ENCODE measurements at regions not wholly inside any gene's neighbourhood (a gene's known extent, or its start where the extent isn't known, plus 50 kb on each side); places are given as distances from the start of the nearest gene placed in this dataset.
"Not testable (repeated sequence)": the region's sequence is repeated elsewhere in the genome, so short reads cannot be mapped to it uniquely, and the experiment has no call there.

DNA sequence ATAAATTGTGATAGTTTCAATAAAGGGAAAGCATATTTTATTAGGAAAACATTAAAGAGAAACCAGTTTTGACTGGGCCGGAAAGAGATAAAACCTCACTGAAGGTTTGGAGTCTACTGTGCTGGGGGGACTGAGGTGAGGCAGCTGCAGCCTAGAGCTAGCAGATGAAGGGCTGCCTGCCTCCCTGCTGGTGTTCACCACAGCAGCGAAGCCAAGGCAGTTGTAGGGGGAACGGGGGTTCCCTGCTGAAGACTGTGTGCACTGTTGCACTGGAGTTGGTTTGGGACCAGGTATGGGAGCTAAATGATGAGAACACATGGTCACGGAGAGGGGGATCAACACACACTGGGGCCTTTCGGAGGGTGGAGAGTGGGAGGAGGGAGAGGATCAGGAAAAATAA lies 546.5 kb upstream of the SMIM31 start:
- DNase-seq (ENCODE audit: low read depth) = no peak

DNA sequence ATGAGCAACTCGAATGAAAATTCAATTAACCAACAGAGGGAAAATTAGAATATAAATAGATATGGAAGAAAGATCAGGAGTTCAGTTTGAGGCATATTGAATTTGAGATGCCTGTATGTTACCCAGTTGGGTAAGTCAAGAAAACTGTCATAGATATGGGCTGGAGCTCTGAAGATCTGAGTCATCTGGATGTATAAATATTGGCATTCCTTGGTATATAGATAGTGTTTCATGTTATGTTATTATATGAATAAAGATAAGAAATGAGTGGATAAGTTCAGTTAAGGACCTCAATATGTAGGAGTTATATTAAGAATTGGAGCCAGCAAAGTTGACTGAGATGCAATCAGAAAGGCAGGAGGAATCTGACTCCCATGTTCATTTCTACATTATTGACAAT lies 543.6 kb upstream of the SMIM31 start:
- no peak for DNase-seq (ENCODE audit: low read depth)

DNA sequence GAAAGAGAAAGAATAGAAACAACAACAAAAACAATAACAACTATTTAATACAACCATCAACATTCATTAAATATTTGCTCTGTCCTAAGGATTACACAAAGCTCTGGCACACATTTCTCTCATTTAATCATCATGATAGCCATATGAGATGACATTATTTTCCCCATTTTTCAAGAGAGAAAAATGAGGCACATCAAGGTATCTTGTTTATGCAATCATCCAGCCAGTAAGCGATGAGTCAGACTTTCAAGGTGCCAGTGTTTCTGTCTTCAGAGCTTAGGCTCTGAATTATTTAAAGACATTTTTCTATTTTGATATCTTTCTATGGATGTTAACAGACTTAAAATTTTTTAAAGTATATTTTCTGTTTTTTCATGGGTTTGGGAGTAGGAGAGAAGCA lies 541.8 kb upstream of the SMIM31 start:
- DNase-seq (ENCODE audit: low read depth) = peak; percentile 72

DNA sequence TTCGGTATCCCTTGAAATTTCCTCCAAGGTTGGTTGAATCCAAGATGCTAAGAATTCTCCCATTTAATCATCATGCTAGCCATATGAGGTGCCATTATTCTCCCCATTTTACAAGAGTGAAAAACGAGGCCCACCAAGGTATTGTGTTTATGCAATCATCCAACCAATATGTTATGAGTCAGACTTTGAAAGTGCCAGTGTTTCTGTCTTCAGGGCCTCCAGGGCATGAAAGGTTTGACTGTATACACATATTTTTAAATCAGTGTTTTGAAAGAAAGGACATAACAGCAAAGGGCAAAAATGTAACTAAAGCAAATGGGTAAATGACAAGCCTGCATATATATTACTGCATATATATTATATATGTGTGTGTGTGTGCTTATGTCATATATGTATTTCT lies 541.2 kb upstream of the SMIM31 start:
- DNase-seq (ENCODE audit: low read depth) = peak; percentile 8

DNA sequence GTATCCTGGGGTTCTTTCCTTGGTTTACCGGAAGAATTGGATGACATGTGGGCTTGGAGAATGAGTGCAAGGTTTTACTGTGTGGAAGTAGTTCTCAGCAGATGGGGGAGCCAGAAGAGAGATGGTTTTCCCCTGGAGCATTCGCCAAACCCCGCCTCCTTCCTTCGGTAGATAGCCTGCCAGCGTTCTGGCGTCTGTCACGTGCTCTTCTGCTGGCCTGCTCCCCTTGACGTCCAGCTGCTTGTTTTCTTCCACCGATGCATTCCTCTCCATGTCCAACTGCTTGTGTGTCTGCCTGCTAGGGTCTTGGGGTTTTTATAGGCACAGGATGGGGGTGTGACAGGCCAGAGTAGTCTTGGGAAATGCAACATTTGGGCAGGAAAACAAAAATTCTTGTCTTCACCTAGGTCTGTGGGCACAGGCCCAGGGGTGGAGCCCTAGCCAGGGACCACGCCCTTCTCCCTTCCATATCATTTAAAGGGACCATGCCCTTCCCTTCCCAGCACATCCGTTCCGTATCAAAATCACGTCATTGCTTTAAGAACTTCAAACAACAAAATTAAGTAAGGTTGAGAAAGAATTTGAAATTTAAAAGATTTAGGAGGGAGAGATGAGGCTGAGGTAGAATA lies 538.7 kb upstream of the SMIM31 start:
- DNase-seq (ENCODE audit: low read depth) = no peak

DNA sequence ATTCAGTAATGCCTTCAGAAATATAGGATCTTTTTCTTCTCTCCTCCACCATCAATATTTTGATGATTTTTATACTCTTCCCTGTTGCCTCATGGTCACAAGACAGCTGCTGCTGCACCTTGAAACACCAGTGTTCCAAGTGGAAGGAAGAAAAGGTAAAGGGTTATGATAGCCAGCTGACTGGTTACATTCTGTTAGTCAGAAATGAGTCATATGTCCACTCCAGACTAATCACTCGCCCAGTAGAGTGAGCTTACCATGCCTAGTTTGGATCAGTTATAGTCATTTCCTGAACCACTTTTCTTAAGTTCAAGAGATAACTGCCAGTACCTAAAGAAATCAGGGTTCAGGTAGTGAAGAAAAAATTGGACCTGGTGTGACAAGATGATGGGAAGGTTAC lies 532.3 kb upstream of the SMIM31 start:
- peak; percentile 17 for DNase-seq (ENCODE audit: low read depth)

DNA sequence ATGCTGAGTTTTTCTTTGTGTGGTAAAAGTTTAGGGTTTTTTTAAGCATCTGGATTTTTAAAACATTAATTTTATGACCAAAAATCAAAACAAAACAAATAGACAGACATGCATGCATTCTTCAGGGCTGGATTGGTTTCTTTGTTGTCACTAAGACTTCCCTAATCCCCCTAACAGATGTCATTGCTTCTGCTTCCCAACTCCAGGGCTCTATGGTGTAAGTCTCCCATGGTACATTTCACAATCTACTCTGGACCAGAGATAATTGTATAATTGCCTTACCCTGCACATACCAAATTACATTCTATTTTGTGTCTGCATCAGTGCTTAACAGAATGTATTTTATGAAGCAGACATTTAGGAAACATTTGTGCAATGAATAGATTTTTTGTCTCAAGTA lies 529.1 kb upstream of the SMIM31 start:
- peak; percentile 18 for DNase-seq (ENCODE audit: low read depth)

DNA sequence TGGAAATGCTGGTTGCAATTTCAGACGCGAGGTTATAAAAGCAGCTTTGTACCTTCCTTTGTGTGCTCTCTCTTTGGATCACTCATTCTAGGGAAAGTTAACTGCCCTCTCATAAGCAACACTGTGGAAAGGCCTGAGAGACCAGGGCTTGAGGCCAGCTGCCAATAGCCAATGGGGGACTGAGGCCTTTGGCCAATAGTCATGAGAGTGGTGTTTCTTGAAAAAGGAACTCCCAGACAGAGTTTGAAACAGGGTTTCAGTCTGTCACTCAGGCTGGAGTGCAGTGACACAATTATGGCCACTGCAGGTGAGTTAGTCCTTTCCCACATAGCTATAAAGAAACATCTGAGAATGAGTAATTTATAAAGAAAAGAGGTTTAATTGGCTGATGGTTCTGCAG lies 524.7 kb upstream of the SMIM31 start:
- no peak for DNase-seq (ENCODE audit: low read depth)

DNA sequence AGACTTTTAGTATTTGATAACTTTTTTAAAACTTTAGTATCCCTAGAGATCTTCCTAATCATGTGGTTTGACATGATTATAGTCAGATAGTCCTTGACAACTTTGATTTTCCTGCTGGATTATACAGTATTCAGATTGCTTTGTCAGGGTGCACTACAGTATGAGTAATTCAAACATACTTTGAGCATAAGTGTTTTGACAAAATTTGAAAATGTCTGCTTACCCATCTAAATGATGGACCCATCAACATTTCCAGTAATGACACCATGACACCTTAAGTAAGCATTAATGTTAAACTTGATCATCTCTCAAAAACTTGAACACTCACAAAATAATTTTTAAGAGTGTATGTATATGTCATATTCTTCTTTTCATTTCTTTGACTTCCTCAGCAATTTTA lies 514.5 kb upstream of the SMIM31 start:
- no peak for DNase-seq (ENCODE audit: low read depth)

DNA sequence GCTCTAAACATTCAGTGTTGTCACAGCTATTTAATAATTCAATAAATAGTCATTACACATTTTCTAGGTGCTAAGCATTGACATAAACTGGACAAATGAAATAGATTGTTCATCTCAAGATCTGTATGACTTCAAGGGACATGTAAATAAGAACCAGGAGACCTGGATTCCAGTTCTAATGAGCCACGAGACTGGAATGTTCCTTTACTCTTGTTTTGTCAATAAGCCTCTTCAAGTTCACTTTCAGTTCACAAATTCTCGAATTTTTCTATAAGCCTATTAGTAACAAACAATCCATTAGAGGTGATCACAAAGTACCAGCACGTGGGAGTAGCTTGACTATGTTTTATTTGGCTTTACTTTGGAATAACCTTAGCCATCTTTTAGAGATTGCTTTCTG lies 514.0 kb upstream of the SMIM31 start:
- no peak for DNase-seq (ENCODE audit: low read depth)

DNA sequence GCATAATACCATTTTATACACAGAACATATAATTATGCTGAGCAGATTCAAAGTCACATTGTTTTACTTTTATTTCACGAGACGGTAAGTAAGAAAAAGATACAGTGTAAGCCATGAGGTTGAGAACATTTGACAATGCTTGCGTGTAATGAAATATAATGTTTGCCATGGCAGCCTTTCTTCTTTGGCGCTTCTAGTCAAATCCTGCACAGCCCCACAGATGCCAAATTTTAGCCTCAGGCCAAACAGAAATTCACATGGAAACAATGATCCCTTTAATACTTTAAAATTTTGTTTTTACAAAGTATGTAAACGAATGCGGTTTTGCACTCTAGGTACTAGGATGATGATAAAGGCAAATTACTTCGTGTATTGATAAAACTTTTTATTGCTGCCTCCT lies 502.7 kb upstream of the SMIM31 start:
- DNase-seq (ENCODE audit: low read depth) = no peak

DNA sequence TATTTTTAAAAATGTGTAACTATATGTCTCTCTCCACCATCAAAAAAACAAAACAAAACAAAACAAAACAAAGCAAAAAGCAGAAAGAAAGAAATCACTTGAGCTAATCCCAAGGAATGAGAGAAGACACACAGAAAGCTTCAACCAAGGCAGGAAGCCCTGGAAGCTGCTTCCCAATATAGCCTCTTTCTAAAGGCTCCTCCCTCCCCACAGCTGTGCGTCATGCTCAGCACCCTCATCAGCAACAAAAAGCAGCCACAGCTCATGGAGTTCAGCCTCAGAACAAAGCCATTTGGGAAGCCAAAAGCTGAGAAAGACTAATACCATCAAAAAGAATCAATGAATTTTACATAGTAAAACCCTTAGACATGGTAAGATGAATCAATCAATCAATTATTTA lies 501.6 kb upstream of the SMIM31 start:
- DNase-seq (ENCODE audit: low read depth) = peak; percentile 14

DNA sequence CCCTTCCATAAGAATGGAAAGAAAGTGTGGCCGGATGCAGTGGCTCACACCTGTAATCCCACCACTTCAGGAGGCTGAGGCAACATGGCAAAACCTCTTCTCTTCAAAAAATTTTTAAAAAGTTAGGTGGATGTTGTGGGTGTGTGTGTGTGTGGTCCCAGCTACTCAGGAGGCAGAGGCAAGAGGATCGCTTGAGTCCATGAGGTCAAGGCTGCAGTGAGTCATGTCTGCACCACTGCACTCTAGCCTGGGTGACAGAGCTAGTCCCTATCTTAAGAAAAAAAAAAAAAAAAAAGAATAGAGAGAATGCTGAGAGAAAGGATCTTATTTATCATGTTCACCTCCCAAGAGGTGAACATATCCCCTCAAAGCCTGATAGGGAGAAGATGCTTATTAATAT lies 492.1 kb upstream of the SMIM31 start:
- DNase-seq (ENCODE audit: low read depth) = peak; percentile 4

DNA sequence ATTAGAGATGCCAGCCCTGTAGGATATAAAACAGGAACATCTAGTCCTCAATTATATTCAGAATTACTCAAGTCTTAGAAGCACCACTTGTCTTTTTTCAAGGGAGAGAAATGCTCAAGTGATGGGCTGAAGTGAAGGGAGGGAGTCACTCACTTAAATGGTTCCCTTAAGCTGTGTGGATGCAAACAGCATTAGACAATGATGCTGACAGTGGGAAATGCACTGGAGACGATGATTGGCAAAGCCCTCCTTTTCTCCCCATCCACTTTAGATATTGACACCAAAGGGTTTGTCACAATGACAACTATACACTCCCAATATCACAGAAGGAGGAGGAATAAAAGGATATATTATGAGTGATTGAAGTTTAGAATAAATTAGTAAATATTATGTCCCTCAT lies 491.4 kb upstream of the SMIM31 start:
- not testable (repeated sequence) for DNase-seq (ENCODE audit: low read depth)

DNA sequence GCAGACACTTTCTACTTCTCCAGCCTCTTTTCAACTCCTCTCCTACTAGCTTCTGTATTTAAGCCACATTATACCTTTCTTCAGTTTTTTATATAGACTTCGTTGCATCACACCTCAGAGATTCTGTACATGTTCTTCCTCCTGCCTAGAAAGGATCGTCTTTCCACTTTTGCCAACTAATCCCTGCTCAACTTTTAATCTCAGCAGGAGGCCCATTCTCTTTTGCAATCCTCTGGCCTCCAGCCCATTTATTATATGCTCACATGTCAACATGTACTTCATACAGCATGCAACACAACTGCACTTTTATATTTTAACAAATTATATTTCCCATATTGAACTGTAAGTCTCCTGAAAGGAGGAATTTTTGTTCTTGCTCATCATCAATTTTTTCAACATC lies 476.5 kb upstream of the SMIM31 start:
- peak; percentile 69 for DNase-seq (ENCODE audit: low read depth)

DNA sequence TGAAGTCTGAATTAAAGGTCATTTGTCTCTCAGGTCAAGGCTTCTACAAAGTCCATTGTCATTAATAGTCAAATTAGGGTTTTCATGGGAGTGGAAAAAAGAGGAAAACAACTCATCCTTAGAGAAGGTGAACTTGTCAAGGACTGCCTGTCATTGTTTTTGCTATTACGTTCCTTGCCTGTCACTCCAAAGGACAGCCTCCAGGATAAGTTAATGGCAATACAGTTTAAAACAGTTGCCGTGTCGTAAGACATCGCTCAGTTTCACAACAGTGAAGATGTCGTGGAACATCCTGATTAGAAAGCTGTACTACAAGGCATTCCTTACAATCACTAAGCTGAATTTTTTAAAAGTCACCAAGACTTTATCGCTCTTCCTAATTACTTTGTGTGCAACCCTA lies 466.8 kb upstream of the SMIM31 start:
- DNase-seq (ENCODE audit: low read depth) = no peak

DNA sequence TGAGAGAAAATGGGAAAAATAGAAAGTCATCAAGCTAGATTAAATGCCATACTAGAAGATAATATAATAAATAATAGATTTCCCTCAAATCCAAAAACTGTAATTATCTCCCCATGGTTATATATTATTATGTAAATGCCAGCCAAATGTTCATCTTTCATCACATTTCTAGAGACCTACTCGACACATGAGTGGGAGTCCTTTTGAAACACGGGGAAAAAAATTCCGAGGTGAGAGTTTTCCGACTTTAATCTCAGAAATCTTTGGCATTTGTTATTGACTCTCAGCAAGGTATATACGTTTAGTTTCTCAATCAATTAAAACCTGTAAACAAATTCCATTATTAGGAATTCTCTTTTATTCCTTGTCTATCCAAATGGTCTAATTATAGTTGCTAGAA lies 465.4 kb upstream of the SMIM31 start:
- DNase-seq (ENCODE audit: low read depth) = no peak

DNA sequence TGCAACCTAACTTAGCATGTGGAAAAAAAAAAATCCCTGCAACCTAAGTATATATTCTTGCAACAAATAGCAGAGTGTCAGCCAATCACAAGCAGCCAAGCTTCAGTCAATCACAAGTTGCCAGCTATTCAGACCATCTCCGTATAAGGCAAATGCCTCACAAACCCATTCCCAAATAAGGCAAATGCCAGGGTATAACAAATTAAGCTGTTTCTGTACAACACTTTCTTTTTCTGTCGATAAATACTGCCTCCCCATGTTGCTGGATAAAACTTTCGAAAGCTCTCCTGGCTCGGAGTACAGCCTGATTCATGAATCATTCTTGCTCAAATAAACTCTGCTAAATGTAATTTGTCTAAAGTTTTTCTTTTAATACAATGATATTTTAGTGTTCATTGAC lies 460.7 kb upstream of the SMIM31 start:
- DNase-seq (ENCODE audit: low read depth) = peak; percentile 5

DNA sequence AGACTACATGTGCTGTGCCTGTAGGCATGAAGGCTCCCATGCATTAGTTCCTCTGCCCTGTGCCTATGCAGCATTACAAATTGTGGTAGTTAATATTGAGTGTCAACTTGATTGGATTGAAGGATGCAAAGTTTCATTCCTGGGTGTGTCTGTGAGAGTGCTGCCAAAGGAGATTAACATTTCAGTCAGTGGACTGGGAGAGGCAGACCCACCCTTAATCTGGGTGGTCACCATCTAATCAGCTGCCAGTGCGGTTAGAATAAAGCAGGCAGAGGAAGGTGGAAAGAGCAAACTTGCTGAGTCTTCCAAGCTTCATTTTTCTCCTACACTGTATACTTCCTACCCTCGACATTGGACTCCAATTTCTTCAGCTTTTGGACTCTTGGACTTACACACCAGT lies 460.2 kb upstream of the SMIM31 start:
- no peak for DNase-seq (ENCODE audit: low read depth)

DNA sequence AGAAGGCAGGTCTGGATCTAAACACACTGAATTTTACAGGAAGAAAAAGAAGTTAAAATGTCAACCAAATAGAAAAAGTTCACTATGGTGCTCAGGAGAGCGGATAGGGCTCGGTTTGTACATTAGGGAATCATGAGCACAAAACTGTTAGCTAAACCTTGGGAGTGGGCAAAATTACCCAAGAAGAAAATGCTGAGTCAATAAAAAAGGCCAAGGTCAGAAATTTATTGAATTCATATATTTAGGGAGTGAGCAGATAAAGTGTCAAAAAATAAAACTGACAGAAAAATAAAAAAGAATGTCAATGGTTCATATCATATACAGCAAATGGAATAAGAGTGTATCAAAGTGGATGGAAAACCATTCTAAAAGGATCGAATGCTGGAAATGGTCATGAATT lies 452.5 kb upstream of the SMIM31 start:
- no peak for DNase-seq (ENCODE audit: low read depth)

DNA sequence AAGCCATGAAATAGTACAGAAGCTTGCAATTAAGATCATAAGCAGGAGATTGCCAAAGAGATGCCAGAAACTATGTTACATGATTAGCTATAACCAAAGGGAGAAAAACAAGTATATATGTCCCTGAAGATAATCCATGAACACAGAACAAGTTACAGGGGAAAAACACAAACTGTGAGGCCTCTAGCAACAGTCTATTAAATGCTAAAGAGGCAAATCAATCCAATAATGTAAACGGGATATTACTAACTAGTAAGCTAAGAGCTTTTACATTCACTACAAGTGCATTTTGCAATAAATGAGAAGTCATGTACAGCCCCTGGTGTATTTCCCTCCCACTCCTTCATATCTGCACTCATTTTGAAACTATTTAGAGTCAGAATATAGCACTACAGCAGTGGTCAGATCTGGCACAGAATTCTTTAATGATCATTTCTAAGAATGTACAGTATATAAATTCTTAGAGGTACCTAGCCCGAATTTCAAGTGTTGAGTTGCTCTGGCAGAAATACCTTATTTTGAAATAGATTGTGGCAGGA lies 449.8 kb upstream of the SMIM31 start:
- peak; percentile 47 for DNase-seq (ENCODE audit: low read depth)

DNA sequence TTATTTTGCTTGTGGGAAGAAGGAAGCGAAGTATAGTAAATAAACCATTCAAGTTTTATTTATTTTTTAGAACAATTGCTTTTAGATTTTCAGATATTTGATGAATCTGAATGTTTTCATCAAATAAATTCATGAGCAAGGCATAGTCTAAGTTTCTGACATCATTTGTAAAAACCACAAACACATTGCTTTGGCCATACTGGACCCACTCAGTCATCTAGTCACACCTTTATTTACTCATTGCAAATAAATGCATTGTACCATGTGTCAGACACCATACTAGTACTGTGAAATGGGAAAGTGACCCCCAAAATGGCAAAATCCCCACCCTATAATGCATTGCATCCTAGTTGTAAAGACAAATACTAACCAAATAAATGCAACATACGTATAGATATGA lies 449.1 kb upstream of the SMIM31 start:
- DNase-seq (ENCODE audit: low read depth) = peak; percentile 4

DNA sequence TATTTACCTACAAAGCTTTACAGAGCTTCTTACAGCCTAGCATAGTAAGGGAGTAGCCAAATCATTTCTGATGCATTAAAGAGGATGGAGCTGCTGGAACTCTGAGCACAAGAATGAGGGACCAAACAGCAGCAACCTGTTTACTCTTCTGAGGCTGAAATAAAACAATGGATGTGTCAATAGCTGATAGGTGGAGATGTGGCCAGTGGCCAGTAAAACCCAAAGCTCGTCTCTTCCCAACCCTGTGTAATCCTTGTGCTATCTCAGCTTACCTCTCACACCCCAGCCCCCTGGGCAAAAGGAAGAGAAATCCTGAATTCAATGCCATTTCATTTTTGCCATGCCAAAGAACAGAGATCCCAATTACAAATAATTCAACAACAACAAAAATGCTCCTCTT lies 446.7 kb upstream of the SMIM31 start:
- no peak for DNase-seq (ENCODE audit: low read depth)

DNA sequence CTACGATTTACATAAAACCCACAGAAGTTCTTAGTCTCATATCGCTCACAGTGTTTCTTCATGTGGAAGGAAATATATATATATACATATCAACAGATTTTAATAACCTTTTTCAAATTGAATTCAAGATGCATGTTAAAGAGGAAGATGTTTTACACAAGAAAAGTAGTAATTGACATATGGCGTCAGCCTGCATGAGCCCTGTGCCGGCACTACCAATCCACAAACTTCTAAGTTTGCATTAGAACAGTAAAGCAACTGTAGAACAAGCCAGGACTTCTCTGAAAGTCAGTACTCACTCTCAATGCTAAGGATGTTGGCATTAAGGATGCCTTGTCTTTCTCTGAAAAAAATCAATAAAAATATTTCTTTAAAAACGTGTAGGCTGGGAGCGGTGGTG lies 441.3 kb upstream of the SMIM31 start:
- DNase-seq (ENCODE audit: low read depth) = no peak

DNA sequence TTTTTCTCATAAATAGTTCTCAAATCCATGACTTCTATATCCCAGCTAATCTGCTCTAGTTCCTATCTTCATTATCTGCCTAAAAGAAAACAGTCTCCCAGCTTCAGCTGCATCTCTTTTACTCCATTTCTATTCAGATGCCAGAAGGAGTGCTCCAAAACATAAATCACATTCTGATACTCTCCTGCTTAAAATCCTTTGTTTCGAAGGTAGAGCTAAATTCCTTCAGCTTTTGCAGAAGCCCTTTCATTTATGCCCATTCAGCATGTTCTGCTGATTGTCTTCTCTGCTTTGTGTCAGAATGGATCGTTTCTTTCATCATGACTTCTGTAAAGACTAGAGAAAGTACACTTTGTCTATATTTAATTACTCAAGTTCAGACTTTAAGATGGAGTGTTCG lies 440.1 kb upstream of the SMIM31 start:
- no peak for DNase-seq (ENCODE audit: low read depth)

Measured in amniotic epithelial cell (primary cell).